HepG2 (cell line): ENCODE measurements at regions not wholly inside any gene's neighbourhood (a gene's known extent, or its start where the extent isn't known, plus 50 kb on each side); places are given as distances from the start of the nearest gene placed in this dataset.

Experiments used
- ATAC-seq: fragments of 200-7000 bp; cut with Tn5 transposase; 3 replicates; pipeline ENCODE4 v1.9.1; 2020; ENCODE audit warnings: mild to moderate bottlenecking, moderate library complexity
- BruUV-seq: library from RNA; stranded (reverse); fragments of 400-500 nt; replicated peaks from 2 replicates; lab custom pipeline; 2021; lab: Mats Ljungman, UMichigan
- CTCF ChIA-PET: fragments of 300-600 bp; formaldehyde crosslinking; extraction: SDS; loops from one replicate; lab custom pipeline; 2021; ENCODE audit warnings: low total read pairs, inconsistent platforms, low intra/inter-chr PET ratio; lab: Yijun Ruan, JAX
- POLR2A ChIA-PET: fragments of 350-600 bp; sonication (Branson Sonifier 250); formaldehyde crosslinking; loops from one replicate; lab custom pipeline; 2020; ENCODE audit warnings: antibody characterized with exemption, inconsistent platforms; lab: Yijun Ruan, JAX
- DNase-seq: peaks from one replicate; pipeline ENCODE4 v3.0.0-alpha.2; 2015; ENCODE audit warnings: low spot score
- FAIRE-seq: peaks from 3 replicates; lab custom pipeline; 2011; peaks lifted over from hg19 to GRCh38; lab: Jason Lieb, UNC
- H2AFZ ChIP-seq: one replicate; pipeline ENCODE4 v1.6.1; 2011; ENCODE audit warnings: low read length, inconsistent platforms
- H3K27ac ChIP-seq: fragments of 300-600 bp; 3 replicates; pipeline ENCODE4 v1.8.0; 2011; ENCODE audit warnings: mixed run types, mild to moderate bottlenecking, mixed read lengths, low read length, inconsistent platforms; ENCODE audit not compliant: insufficient read depth; ENCODE audit errors: extremely low read length
- H3K27me3 ChIP-seq, 2 experiments: fragments of 200-600 bp in 1 of 2; 2 replicates in 1 of 2; 3 replicates in 1 of 2; pipeline versions ENCODE4 v1.6.0 to v1.8.0; 2011; ENCODE audit warnings: low read length in 2 of 2, mild to moderate bottlenecking in 2 of 2, moderate library complexity in 2 of 2, inconsistent platforms in 1 of 2; ENCODE audit not compliant: insufficient read depth in 2 of 2, control insufficient read depth in 1 of 2
- H3K36me3 ChIP-seq, 2 experiments: fragments of 200-600 bp in 1 of 2; replicated peaks in 1 of 2; 2 replicates in 1 of 2; 3 replicates in 1 of 2; pipeline versions ENCODE4 v1.5.1 to v1.8.0; 2011; ENCODE audit warnings: low read length in 2 of 2, inconsistent platforms in 1 of 2; ENCODE audit not compliant: insufficient read depth in 2 of 2, control insufficient read depth in 1 of 2
- H3K4me1 ChIP-seq: 2 replicates; pipeline ENCODE4 v1.5.1; 2012; ENCODE audit warnings: low read length, inconsistent platforms; ENCODE audit not compliant: insufficient read depth
- H3K4me2 ChIP-seq: 2 replicates; pipeline ENCODE4 v1.6.0; 2011; ENCODE audit warnings: low read depth, low read length, inconsistent platforms
- H3K4me3 ChIP-seq, 3 experiments: fragments of 200-600 bp in 1 of 3; sonication (generic), shearing (Covaris generic) in 1 of 3; replicated peaks in 1 of 3; 2 replicates each; pipeline ENCODE4 v1.5.1; 2011 to 2016; ENCODE audit warnings: low read length in 3 of 3, inconsistent platforms in 2 of 3, low read depth in 2 of 3, mild to moderate bottlenecking in 2 of 3, control low read depth in 1 of 3, mixed read lengths in 1 of 3; ENCODE audit not compliant: insufficient read depth in 1 of 3
- H3K79me2 ChIP-seq: one replicate; pipeline ENCODE4 v1.6.1; 2011; ENCODE audit warnings: low read length, inconsistent platforms; ENCODE audit not compliant: insufficient read depth
- H3K9ac ChIP-seq: 2 replicates; pipeline ENCODE4 v1.6.0; 2011; ENCODE audit warnings: mild to moderate bottlenecking, low read depth, low read length, inconsistent platforms; ENCODE audit not compliant: insufficient read depth
- H3K9me3 ChIP-seq: 2 replicates; pipeline ENCODE4 v1.5.1; 2012; ENCODE audit warnings: mild to moderate bottlenecking, low read length
- H4K20me1 ChIP-seq: 2 replicates; pipeline ENCODE4 v1.6.0; 2011; ENCODE audit warnings: inconsistent platforms, mild to moderate bottlenecking, low read length, moderate library complexity; ENCODE audit not compliant: insufficient read depth
- CTCF ChIP-seq: sonication (generic); formaldehyde crosslinking; IDR thresholded peaks from 2 replicates; pipeline ENCODE4 v1.5.0; 2020; ENCODE audit warnings: mild to moderate bottlenecking, missing genetic modification reagents, moderate library complexity
- DMAP1 ChIP-seq: IDR thresholded peaks from 2 replicates; pipeline ENCODE4 v1.6.1; 2016
- DR1 ChIP-seq: sonication (generic); formaldehyde crosslinking; IDR thresholded peaks from 2 replicates; pipeline ENCODE4 v1.8.0; 2021; ENCODE audit warnings: mild to moderate bottlenecking, missing genetic modification reagents, inconsistent platforms
- IKZF4 ChIP-seq: sonication (generic); formaldehyde crosslinking; IDR thresholded peaks from 2 replicates; pipeline ENCODE4 v1.5.1; 2020; ENCODE audit warnings: borderline replicate concordance, mild to moderate bottlenecking, low read depth, missing genetic modification reagents; ENCODE audit errors: not compliant biosample characterization
- LBX2 ChIP-seq: sonication (generic); formaldehyde crosslinking; IDR thresholded peaks from 2 replicates; pipeline ENCODE4 v1.5.0; 2020; ENCODE audit warnings: missing genetic modification reagents, mild to moderate bottlenecking, borderline replicate concordance
- MXD1 ChIP-seq: sonication (generic); formaldehyde crosslinking; IDR thresholded peaks from 2 replicates; pipeline ENCODE4 v1.4.0; 2020; ENCODE audit warnings: mild to moderate bottlenecking, missing genetic modification reagents
- NFATC3 ChIP-seq: sonication (generic); formaldehyde crosslinking; IDR thresholded peaks from 2 replicates; pipeline ENCODE4 v1.5.1; 2020; ENCODE audit warnings: mild to moderate bottlenecking, missing genetic modification reagents
- NR2C2 ChIP-seq: sonication (generic); formaldehyde crosslinking; IDR thresholded peaks from 2 replicates; pipeline ENCODE4 v1.4.0; 2020; ENCODE audit warnings: missing genetic modification reagents, mild to moderate bottlenecking, moderate library complexity, borderline replicate concordance
- ZNF550 ChIP-seq: sonication (generic); formaldehyde crosslinking; IDR thresholded peaks from 2 replicates; pipeline ENCODE4 v1.4.0; 2020; ENCODE audit warnings: mild to moderate bottlenecking, missing genetic modification reagents, borderline replicate concordance
- ZNF772 ChIP-seq: sonication (generic); formaldehyde crosslinking; IDR thresholded peaks from 2 replicates; pipeline ENCODE4 v1.5.0; 2020; ENCODE audit warnings: mild to moderate bottlenecking, missing genetic modification reagents
- WGBS: methylation state at CpG from one replicate; pipeline ENCODE4 v1.1.6; 2017; ENCODE audit warnings: low lambda C conversion rate; 5-methylcytosine and 5-hydroxymethylcytosine counted together
- in situ Hi-C: cut with HindIII; loops from 2 replicates; pipeline ENCODE4 v1.10.0; 2017; ENCODE audit warnings: low pct_unique_long_range_greater_than_20kb; ENCODE audit not compliant: extremely low pct_ligation_motif_present
- intact Hi-C: fragments of 100-400 bp; cut with micrococcal nuclease; formaldehyde crosslinking; loops from one replicate; pipeline ENCODE4 v1.10.0; 2022; ENCODE audit not compliant: unreplicated experiment

GRCh38 chr17:27396941-27397340 is 59.3 kb upstream of the KSR1 start (continued):
- TF ChIP-seq LBX2 (CRISPR knock-in tag) = no peak
- no peak for TF ChIP-seq IKZF4 (CRISPR knock-in tag)
- TF ChIP-seq ZNF550 (CRISPR knock-in tag) = no peak
- no peak for TF ChIP-seq DR1 (CRISPR knock-in tag)
- TF ChIP-seq ZNF772 (CRISPR knock-in tag) = no peak
- TF ChIP-seq CTCF (CRISPR knock-in tag) = no peak
- TF ChIP-seq MXD1 (CRISPR knock-in tag) = no peak
- no peak for TF ChIP-seq DMAP1 (CRISPR knock-in tag)

- ChIA-PET POLR2A (no interaction called here), CTCF (no interaction called here)
- in situ Hi-C loops (loop anchor here (5.0 kb wide), 1 partner anchor 49 kb away; no protein-coding TSS in a partner anchor), intact Hi-C loops (no loop called here)
- Histone ChIP-seq H4K20me1 (no peaks in the 10 kb centered on the region), H3K4me3 (no peak overlapping the region), H3K4me2 (no peak overlapping the region), H3K9ac (no peak overlapping the region), H2AFZ (no peak overlapping the region), H3K9me3 (no peaks in the 10 kb centered on the region), H3K4me1 (no peaks in the 10 kb centered on the region), H3K79me2 (no peaks in the 10 kb centered on the region), H3K27ac (no peak overlapping the region), H3K27me3 (peaks cover 0 to 12% of the 10 kb centered on the region in 2 experiments; a peak in 2 of 5 replicates), H3K36me3 (no peaks in the 10 kb centered on the region)
- no peak for ATAC-seq
- no peak for FAIRE-seq
- 3% methylated on average over 2 of the region's 2 CpGs for WGBS
- no peak for TF ChIP-seq NR2C2 (CRISPR knock-in tag)
- no peak for TF ChIP-seq NFATC3
- BruUV-seq = no TSS peak
- no peak for DNase-seq
Measured at GRCh38 chr17:27398691-27399090, 57.6 kb upstream of the KSR1 start.
